ENCODE measurements at regions not wholly inside any gene's neighbourhood (a gene's known extent, or its start where the extent isn't known, plus 50 kb on each side); places are given as distances from the start of the nearest gene placed in this dataset.

DNA sequence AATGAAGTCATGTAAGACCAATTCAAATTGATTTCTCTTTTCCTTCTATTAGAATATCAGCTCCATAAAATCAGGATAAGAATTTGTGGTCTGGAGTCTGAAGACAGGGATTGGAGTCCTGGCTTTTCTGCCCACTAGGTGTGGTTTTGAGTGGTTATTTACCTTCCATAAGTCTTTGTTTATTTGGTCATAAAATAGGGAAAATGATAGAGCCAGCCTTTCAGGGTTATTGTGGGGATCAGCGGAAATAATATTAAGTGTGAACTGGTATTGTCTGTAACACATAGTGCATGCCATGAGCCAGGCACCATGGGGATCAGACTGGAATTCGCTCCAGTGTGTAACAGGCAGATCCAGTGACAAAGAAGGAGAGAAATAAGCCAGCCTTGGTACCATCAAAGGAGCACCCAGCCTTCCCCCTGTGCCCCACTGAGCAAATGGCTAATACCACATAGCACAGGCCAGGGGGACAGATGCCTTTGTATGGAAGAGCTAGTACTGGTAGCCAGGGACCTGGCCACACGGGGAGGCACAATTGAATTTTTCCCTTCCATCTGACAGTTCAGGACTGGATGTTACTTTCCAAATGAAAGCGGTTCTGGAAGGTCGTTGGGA lies 509.7 kb upstream of the PODXL start:
- TF ChIP-seq, protein P1, sequence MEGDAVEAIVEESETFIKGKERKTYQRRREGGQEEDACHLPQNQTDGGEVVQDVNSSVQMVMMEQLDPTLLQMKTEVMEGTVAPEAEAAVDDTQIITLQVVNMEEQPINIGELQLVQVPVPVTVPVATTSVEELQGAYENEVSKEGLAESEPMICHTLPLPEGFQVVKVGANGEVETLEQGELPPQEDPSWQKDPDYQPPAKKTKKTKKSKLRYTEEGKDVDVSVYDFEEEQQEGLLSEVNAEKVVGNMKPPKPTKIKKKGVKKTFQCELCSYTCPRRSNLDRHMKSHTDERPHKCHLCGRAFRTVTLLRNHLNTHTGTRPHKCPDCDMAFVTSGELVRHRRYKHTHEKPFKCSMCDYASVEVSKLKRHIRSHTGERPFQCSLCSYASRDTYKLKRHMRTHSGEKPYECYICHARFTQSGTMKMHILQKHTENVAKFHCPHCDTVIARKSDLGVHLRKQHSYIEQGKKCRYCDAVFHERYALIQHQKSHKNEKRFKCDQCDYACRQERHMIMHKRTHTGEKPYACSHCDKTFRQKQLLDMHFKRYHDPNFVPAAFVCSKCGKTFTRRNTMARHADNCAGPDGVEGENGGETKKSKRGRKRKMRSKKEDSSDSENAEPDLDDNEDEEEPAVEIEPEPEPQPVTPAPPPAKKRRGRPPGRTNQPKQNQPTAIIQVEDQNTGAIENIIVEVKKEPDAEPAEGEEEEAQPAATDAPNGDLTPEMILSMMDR (conservative IDR thresholded peaks at IDR 0.05; ENCODE audit: low read depth, low read length): no peak
- no peak for TF ChIP-seq EZH2 (IDR thresholded peaks at IDR 0.05; ENCODE audit: borderline replicate concordance, low read depth, low read length, poor library complexity, severe bottlenecking)

All from A673 (cell line).